ENCODE measurements at regions not wholly inside any gene's neighbourhood (a gene's known extent, or its start where the extent isn't known, plus 50 kb on each side); places are given as distances from the start of the nearest gene placed in this dataset.

DNA sequence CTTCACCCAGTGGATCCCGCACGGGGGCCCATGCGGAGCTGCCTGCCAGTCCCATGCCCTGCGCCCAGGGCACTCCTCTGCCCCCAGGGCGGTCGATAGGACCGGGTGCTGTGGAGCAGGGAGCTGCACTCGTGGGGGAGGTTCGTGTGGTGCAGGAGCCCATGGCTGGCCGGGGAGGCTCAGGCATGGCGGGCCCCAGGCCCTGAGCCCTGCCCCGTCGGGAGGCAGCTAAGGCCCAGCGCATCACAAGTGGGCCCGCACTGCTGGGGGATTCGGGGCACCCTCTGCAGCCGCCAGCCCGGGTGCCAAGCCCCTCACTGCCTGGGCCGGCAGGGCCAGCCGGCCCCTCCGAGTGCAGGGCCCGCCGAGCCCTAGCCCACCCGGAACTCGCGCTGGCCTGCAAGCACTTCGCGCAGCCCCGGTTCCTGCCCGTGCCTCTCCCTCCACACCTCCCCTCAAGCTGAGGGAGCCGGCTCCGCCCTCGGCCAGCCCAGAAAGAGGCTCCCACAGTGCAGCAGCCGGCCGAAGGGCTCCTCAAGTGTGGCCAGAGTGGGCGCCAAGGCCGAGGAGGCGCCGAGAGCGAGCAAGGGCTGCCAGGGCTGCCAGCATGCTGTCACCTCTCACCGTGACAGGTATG lies 221.1 kb upstream of the RORB start:
- no peak for TF ChIP-seq POLR2A (IDR thresholded peaks at IDR 0.05)
- TF ChIP-seq, protein P1, sequence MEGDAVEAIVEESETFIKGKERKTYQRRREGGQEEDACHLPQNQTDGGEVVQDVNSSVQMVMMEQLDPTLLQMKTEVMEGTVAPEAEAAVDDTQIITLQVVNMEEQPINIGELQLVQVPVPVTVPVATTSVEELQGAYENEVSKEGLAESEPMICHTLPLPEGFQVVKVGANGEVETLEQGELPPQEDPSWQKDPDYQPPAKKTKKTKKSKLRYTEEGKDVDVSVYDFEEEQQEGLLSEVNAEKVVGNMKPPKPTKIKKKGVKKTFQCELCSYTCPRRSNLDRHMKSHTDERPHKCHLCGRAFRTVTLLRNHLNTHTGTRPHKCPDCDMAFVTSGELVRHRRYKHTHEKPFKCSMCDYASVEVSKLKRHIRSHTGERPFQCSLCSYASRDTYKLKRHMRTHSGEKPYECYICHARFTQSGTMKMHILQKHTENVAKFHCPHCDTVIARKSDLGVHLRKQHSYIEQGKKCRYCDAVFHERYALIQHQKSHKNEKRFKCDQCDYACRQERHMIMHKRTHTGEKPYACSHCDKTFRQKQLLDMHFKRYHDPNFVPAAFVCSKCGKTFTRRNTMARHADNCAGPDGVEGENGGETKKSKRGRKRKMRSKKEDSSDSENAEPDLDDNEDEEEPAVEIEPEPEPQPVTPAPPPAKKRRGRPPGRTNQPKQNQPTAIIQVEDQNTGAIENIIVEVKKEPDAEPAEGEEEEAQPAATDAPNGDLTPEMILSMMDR (IDR thresholded peaks at IDR 0.05 in 4 of 5, conservative IDR thresholded peaks at IDR 0.05 in 1 of 5) = no peak

All from gastrocnemius medialis (tissue), 4 donors.